Stimulated activated CD8-positive, alpha-beta memory T cell treated with anti-CD3 and anti-CD28 coated beads, Interleukin-7, amount 100 ng/mL, for 48 hours (primary cell): ENCODE measurements at regions not wholly inside any gene's neighbourhood (a gene's known extent, or its start where the extent isn't known, plus 50 kb on each side); places are given as distances from the start of the nearest gene placed in this dataset.
"Not testable (repeated sequence)": the region's sequence is repeated elsewhere in the genome, so short reads cannot be mapped to it uniquely, and the experiment has no call there.

ENCODE experiments used
- DNase-seq, 2 donors: peaks; one replicate each; pipeline ENCODE4 v3.0.0-alpha.2; 2020; ENCODE audit warnings: low read depth in 1 of 2; ENCODE audit errors: extremely low read depth in 1 of 2

DNA sequence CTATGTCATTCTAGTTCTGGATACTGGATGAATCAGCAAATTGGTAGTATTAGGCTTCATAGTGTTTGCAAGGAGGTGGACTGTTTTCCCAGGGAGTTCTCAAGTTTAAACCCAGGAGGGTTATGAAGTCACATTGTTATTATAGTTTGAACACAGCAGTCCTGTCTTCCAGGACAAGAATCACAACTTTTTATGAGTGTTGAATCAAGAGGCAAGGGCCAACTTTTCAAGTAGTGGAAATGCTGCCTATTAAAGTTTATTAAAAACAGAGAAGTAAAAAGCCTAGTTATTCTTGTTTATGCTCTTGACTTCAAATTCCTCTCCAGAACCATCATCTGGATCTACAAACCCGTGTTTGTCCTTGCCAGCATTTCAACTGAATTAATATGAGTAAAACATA lies 86.3 kb upstream of the GOT2 start:
- no peak for DNase-seq

DNA sequence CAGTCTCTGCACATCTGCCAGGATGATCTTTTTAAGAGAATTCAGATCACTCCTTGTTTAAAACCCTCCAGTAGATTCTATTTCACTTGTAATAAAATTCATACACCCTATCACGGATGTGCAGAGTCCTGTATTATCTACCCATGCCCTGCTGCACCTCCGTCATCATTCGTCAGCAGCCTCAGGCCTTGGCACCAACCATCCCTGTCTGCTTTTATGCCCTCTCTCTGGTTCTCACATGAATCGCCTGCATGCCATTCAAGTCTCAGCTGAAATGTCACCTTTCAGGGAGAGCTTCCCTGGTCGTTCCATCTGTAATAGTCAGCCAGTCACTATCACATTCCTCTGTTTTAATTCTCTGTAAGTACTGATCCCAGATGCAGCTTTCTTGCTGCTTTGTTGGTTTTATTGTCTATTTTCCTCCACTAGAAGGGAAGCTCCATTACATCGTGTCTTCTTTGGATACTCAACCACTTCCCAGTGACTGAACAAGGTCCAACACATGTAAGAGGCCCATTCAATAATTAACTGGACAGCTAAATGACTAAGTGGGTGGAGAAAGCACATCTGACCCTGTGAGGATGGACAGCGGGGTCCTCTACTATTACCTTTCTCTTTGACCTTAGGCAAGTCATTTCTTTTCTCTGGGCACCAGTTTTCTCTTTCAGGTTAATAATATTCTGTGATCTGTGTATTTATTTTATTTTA lies 81.2 kb upstream of the GOT2 start:
- DNase-seq, result no peak

GRCh38 chr16:58814348-58814801 lies 80.3 kb upstream of the GOT2 start:
- DNase-seq, result no peak

GRCh38 chr16:58809213-58809612 lies 75.1 kb upstream of the GOT2 start:
- DNase-seq, result no peak

DNA sequence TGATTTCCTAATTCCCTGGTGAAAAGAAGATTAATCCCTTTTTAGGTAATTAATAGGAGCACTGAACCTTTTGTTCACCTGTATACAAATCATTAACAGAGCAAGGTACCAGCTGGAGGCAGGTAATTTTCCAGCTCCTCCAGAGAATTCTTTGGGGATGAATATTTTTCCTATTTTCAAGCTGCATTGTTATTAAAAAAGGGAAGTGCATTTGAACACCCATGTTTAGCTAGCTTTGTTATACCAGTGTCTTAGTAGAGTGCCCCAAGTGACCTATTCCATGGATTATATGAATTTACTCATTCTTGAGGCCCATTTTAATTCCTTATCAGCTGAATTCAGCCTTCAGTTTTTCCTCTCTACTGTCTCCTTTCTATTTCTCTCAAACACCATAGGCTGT lies 73.2 kb upstream of the GOT2 start:
- no peak for DNase-seq

DNA sequence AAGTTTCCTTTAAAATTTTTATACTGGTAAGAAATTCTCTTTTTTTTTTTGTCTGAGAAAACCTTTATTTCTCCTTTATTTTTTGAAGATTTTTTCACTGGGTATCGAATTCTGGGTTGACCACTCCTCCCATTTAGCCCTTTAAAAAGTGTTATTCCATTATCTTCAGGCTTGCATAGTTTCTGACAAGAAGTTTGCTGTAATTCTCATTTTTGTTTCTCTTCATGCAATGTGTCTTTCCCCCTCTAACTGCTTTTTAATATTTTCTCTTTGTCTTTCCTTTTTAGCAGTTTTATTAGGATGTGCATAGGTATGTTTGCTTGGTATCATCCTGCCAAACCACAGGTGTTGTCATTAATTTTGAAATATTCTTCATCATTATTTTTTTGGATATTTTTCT lies 67.7 kb upstream of the GOT2 start:
- no peak for DNase-seq

DNA sequence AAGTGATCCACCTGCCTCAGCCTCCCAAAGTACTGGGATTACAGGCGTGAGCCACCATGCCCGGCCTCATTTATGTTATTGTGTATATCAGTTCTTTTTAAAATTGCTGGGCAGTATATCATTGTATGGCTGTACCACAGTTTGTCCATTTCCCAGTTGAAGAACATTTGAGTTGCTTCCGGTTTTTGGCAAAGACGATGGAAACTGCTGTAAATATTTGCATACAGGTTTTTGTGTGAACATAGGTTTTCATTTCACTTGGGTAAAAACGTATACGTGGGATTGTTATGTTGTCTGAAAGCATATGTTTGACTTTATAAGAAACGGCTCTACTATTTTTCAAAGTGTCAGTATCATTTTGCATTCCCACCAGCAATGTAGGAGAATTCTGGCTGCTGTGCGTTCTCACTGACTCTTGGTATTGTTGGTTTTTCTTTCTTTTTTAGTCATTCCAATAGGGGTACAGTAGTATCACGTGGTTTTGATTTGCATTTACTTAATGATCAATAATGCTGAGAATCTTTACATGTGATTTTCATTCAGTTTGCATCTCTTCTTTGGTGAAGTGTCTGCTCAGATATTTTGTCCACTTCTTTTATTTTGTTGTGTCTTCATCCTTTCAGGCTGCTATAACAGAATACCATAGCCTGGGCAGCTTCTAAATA lies 63.2 kb upstream of the GOT2 start:
- DNase-seq, result no peak

DNA sequence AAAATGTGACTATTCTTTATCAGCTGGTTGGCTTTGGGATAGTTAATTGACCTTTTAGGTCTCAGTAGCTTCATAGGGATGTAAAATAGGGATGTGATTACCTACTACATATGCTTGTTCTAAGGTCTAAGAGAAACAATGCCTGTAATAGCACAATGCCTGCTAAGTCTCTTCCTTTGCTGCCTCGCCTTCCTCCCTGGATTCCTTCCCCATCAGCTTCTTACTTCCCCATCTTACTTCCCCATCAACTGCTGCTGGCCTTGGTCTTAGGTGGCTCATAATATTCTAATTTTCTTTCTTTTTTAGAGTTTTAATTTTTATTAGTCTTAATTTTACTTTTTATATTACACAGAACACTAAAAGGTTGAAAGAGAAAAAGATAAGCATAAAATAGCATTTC lies 59.2 kb upstream of the GOT2 start:
- no peak for DNase-seq

GRCh38 chr16:58792188-58792587 lies 58.1 kb upstream of the GOT2 start:
- DNase-seq, result no peak

GRCh38 chr16:58790816-58791557 lies 56.9 kb upstream of the GOT2 start:
- DNase-seq, result not testable (repeated sequence)

DNA sequence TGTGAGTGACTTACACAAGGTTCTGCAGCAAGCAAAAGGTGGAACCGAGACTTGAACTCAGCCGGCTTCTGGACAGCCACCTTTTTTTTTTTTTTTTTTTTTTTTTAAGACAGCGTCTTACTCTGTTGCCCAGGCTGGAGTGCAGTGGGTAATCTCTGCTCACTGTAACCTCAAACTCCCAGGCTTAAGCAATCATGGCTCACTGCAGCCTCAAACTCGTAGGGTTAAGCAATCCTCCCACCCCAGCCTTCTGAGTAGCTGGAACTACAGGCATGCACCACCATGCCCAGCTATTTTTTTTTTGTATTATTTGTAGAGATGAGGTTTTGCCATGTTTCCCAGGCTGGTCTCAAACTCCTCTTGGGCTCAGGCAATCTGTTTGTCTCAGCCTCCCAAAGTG lies 55.2 kb upstream of the GOT2 start:
- DNase-seq, result no peak
